Hepatocyte (in vitro differentiated cells): ENCODE measurements at regions not wholly inside any gene's neighbourhood (a gene's known extent, or its start where the extent isn't known, plus 50 kb on each side); places are given as distances from the start of the nearest gene placed in this dataset.
A peak's percentile ranks its signal among the peaks of the same experiment; 100 is the strongest.
"Not testable (repeated sequence)": the region's sequence is repeated elsewhere in the genome, so short reads cannot be mapped to it uniquely, and the experiment has no call there.

Experiments
- DNase-seq: peaks from one replicate; pipeline ENCODE4 v3.0.0-alpha.2; 2016; ENCODE audit warnings: low spot score
- H2AFZ ChIP-seq: fragments of 200-600 bp; sonication (generic); 2 replicates; pipeline ENCODE4 v1.6.0; 2016; ENCODE audit warnings: antibody characterized with exemption, mild to moderate bottlenecking
- H3K27ac ChIP-seq: fragments of 200-600 bp; sonication (generic); 2 replicates; pipeline ENCODE4 v1.5.1; 2016; ENCODE audit warnings: mild to moderate bottlenecking
- H3K27me3 ChIP-seq: fragments of 200-600 bp; sonication (generic); 2 replicates; pipeline ENCODE4 v1.6.1; 2016
- H3K36me3 ChIP-seq: fragments of 200-600 bp; sonication (generic); replicated peaks from 2 replicates; pipeline ENCODE4 v1.5.1; 2016; ENCODE audit warnings: low read depth; ENCODE audit not compliant: insufficient read depth
- H3K4me1 ChIP-seq: fragments of 200-600 bp; sonication (generic); 2 replicates; pipeline ENCODE4 v1.5.1; 2016; ENCODE audit warnings: mild to moderate bottlenecking, moderate library complexity; ENCODE audit not compliant: insufficient read depth
- H3K4me2 ChIP-seq: fragments of 200-600 bp; sonication (generic); 2 replicates; pipeline ENCODE4 v1.6.0; 2016
- H3K4me3 ChIP-seq: fragments of 200-600 bp; sonication (generic); 2 replicates; pipeline ENCODE4 v1.5.1; 2016; ENCODE audit warnings: mild to moderate bottlenecking
- H3K79me2 ChIP-seq: fragments of 200-600 bp; sonication (generic); 2 replicates; pipeline ENCODE4 v1.6.0; 2017; ENCODE audit warnings: mild to moderate bottlenecking
- H3K9me2 ChIP-seq: fragments of 200-600 bp; sonication (generic); replicated peaks from 2 replicates; pipeline ENCODE4 v1.6.0; 2017; ENCODE audit warnings: mild to moderate bottlenecking; ENCODE audit not compliant: insufficient read depth
- H3K9me3 ChIP-seq: fragments of 200-600 bp; sonication (generic); 2 replicates; pipeline ENCODE4 v1.5.1; 2016; ENCODE audit warnings: low read depth, mild to moderate bottlenecking
- H4K20me1 ChIP-seq: fragments of 200-600 bp; sonication (generic); 2 replicates; pipeline ENCODE4 v1.6.0; 2016; ENCODE audit warnings: mild to moderate bottlenecking; ENCODE audit not compliant: insufficient read depth, poor library complexity, severe bottlenecking
- EZH2 ChIP-seq: fragments of 200-600 bp; sonication (generic); IDR thresholded peaks from 2 replicates; pipeline ENCODE4 v1.6.1; 2016; ENCODE audit warnings: antibody characterized with exemption, mild to moderate bottlenecking, borderline replicate concordance
- EZH2phosphoT487 ChIP-seq: fragments of 200-600 bp; sonication (generic); IDR thresholded peaks from one replicate; pipeline ENCODE4 v1.6.1; 2018; ENCODE audit warnings: antibody characterized with exemption, mild to moderate bottlenecking, low read depth, moderate library complexity; ENCODE audit not compliant: unreplicated experiment, severe bottlenecking
- WGBS: methylation state at CpG from one replicate; pipeline ENCODE4 v1.1.6; 2016; ENCODE audit warnings: low lambda C conversion rate; ENCODE audit errors: missing lambda C conversion rate; 5-methylcytosine and 5-hydroxymethylcytosine counted together
- TF ChIP-seq, protein P1 (sequence below): fragments of 200-600 bp; sonication (generic); IDR thresholded peaks from 2 replicates; pipeline ENCODE4 v1.5.1; 2016; ENCODE audit warnings: antibody characterized with exemption, mild to moderate bottlenecking; ENCODE audit not compliant: poor library complexity

DNA sequence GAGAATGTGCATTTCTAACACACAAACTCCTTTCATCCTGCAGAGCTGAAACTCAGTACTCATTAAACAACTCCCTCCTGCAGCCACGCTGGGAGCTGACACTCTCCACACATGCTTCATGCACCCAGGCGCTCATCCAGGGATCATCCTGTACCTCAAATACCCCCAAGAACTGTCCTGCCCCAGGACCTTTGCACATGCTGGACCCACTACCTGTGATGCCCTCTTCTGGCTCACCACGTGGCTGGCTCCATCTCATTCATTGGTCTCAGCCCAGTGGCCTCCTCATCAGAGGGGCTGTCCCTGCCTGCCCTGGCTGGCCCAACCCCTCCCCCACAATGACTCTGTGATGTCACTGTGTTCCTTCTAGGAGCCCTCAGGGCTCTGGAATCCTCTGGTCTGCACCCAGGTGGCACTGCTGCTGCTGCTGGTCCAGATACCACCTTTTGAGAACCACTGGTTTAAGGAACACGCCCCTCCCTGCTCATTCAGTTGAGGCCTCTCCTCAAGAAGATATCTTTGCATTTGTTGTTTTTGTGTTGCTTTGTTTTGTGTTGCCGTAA lies 160.9 kb upstream of the FOXF1 start:
- H3K4me3 ChIP-seq = no peak overlapping the region
- 77% methylated on average over 5 of the region's 5 CpGs for WGBS
- H4K20me1 ChIP-seq = no peaks in the 10 kb centered on the region
- no peak overlapping the region for H3K4me2 ChIP-seq
- H3K36me3 ChIP-seq = no peaks in the 10 kb centered on the region
- no peaks in the 10 kb centered on the region for H3K27me3 ChIP-seq
- TF ChIP-seq EZH2phosphoT487 = no peak
- TF ChIP-seq EZH2 = no peak
- TF ChIP-seq, protein P1, sequence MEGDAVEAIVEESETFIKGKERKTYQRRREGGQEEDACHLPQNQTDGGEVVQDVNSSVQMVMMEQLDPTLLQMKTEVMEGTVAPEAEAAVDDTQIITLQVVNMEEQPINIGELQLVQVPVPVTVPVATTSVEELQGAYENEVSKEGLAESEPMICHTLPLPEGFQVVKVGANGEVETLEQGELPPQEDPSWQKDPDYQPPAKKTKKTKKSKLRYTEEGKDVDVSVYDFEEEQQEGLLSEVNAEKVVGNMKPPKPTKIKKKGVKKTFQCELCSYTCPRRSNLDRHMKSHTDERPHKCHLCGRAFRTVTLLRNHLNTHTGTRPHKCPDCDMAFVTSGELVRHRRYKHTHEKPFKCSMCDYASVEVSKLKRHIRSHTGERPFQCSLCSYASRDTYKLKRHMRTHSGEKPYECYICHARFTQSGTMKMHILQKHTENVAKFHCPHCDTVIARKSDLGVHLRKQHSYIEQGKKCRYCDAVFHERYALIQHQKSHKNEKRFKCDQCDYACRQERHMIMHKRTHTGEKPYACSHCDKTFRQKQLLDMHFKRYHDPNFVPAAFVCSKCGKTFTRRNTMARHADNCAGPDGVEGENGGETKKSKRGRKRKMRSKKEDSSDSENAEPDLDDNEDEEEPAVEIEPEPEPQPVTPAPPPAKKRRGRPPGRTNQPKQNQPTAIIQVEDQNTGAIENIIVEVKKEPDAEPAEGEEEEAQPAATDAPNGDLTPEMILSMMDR = no peak
- H3K27ac ChIP-seq = peak overlapping the region; percentile 64
- no peaks in the 10 kb centered on the region for H3K9me2 ChIP-seq
- peaks cover 30% of the 10 kb centered on the region for H3K4me1 ChIP-seq
- H2AFZ ChIP-seq = no peak overlapping the region
- no peaks in the 10 kb centered on the region for H3K79me2 ChIP-seq
- H3K9me3 ChIP-seq = no peaks in the 10 kb centered on the region
- DNase-seq = no peak

DNA sequence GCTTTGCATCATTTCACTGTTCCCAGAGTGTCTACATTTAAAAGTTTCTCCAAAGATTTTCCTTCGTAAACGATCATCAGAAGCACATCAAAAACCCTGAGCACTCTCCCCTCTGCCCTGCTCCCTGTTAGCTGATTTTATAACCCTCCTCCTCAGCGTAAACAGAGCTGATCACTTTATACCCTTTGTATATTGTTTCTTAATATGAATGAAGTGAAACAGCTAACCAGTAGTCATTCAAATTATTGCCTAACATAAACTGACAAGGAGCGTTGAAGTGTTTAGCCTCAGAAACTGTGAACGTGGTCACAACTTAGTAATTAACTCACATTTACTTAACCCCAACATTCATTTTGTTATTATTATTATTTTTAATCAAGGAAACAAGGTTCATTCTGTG lies 160.0 kb upstream of the FOXF1 start:
- no peak overlapping the region for H2AFZ ChIP-seq
- no peaks in the 10 kb centered on the region for H3K79me2 ChIP-seq
- no peaks in the 10 kb centered on the region for H3K27me3 ChIP-seq
- no peaks in the 10 kb centered on the region for H3K9me2 ChIP-seq
- H3K9me3 ChIP-seq = no peaks in the 10 kb centered on the region
- no peak overlapping the region for H3K4me3 ChIP-seq
- H3K4me1 ChIP-seq = peaks cover 25% of the 10 kb centered on the region
- H3K27ac ChIP-seq = peak overlapping the region; percentile 64
- peak overlapping the region; percentile 43 for H3K4me2 ChIP-seq
- H3K36me3 ChIP-seq = no peaks in the 10 kb centered on the region
- 47% methylated on average over 5 of the region's 5 CpGs for WGBS
- H4K20me1 ChIP-seq = no peaks in the 10 kb centered on the region
- DNase-seq = no peak
- no peak for TF ChIP-seq EZH2phosphoT487
- no peak for TF ChIP-seq EZH2
- TF ChIP-seq, protein P1 = no peak

DNA sequence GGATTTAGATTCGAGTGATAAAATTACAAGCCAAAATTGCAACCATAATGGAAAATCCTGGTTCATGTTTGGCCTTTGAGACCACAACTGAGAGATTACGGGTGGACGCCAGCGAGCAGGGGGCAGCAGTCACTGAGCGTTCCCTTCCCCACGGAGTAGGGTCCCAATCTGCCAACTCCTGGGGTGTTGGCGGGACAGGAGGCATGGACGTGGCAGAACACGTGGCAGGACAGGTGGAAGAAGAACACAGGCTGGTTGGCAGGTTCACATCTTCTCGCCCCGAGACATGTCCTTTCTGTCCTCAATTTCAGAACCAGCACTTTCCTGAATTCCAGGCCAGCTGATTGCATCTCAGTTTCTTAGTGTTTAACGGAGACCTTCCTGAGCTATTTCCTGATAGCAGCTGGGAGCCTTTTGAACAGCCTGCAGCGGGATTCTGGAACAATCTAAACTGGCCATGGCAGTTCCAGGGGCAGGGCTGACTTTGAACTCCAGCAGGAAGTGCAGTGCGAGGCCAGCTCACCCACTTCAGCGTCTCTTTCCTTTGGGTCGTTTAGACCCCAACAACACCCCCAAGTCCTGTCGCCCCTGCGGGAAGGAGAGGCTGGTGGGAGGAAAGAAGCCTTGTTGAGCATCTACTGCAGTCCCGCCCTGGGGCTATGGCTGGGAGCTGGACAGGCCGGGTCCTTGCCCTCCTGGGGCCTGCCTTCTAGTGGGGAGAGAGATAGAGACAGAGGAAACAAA lies 159.1 kb upstream of the FOXF1 start:
- H3K79me2 ChIP-seq = no peaks in the 10 kb centered on the region
- TF ChIP-seq EZH2 (no peak), EZH2phosphoT487 (no peak)
- TF ChIP-seq, protein P1 = no peak
- no peak for DNase-seq
- no peaks in the 10 kb centered on the region for H4K20me1 ChIP-seq
- H3K36me3 ChIP-seq = no peaks in the 10 kb centered on the region
- H3K27ac ChIP-seq = peak overlapping the region; percentile 64
- no peak overlapping the region for H2AFZ ChIP-seq
- H3K9me3 ChIP-seq = no peaks in the 10 kb centered on the region
- H3K4me3 ChIP-seq = no peak overlapping the region
- 67% methylated on average over 20 of the region's 20 CpGs for WGBS
- no peak overlapping the region for H3K4me2 ChIP-seq
- no peaks in the 10 kb centered on the region for H3K9me2 ChIP-seq
- no peaks in the 10 kb centered on the region for H3K27me3 ChIP-seq
- peaks cover 25% of the 10 kb centered on the region for H3K4me1 ChIP-seq

DNA sequence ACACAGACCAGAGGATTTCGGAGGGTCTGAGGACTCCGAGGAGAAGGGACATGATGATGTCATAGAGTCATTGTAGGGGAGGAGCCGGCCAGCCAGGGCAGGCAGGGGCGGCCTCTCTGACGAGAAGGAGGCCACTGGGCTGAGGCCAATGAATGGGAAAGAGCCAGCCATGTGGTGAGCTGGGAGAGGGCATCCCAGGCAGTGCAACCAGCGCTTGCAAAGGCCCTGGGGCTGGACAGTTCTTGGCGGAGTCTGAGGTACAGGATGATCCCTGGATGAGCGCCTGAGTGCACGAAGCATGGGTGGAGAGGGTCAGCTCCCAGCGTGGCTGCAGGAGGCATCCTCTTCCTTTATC lies 158.6 kb upstream of the FOXF1 start:
- H2AFZ ChIP-seq, H3K4me3 ChIP-seq, H3K9me3 ChIP-seq, H3K36me3 ChIP-seq, H4K20me1 ChIP-seq, H3K9me2 ChIP-seq, H3K27me3 ChIP-seq, H3K4me2 ChIP-seq, DNase-seq, H3K79me2 ChIP-seq: not testable (repeated sequence)
- 70% methylated on average over 10 of the region's 10 CpGs for WGBS
- Histone ChIP-seq H3K4me1 (peaks cover 28% of the 10 kb centered on the region), H3K27ac (peak overlapping the region; percentile 64)
